ENCODE measurements at regions not wholly inside any gene's neighbourhood (a gene's known extent, or its start where the extent isn't known, plus 50 kb on each side); places are given as distances from the start of the nearest gene placed in this dataset.

DNA sequence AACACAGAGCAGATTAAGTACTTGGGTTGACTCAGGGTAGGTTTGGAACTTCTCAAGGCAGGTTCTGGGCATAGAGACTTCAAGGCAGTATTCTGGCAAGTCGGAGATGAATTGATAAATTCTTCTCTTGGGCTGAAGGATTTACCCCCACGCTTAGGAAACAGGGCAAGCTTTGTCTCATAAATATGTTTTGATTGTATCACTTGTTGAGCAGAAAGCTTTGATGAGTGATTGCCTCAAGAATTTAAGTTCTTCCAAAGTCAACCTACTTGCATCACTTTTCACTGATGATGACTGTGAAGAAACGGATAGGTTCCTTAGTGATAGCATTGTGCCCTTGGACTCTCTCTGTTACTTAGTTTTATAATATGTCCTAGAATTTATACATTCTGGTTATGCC is 258.6 kb upstream of the DACH1 start (continued):
- TF ChIP-seq MTA2 (IDR thresholded peaks at IDR 0.05; ENCODE audit: low read depth) (no peak), RCOR1 (conservative IDR thresholded peaks at IDR 0.05; ENCODE audit: low read depth, low read length) (no peak)

- RAD21 ChIA-PET (ENCODE audit: unreplicated experiment), result no interaction called here
- BruUV-seq (replicated peaks), result no TSS peak
- POLR2A ChIA-PET, result no interaction called here
- H3K36me3 ChIP-seq (ENCODE audit: control insufficient read depth in 2 of 2, insufficient read depth in 2 of 2, low read length in 1 of 2), result no peaks in the 10 kb centered on the region
- no peaks in the 10 kb centered on the region for H3K4me1 ChIP-seq (ENCODE audit: control insufficient read depth, insufficient read depth, low read length)
- H3K27me3 ChIP-seq (replicated peaks in 1 of 2; ENCODE audit: control insufficient read depth in 2 of 2, insufficient read depth in 2 of 2, low read length in 1 of 2), result no peaks in the 10 kb centered on the region
- intact Hi-C loops (cut with micrococcal nuclease; ENCODE audit: unreplicated experiment), result no loop called here
- WGBS (ENCODE audit: insufficient coverage, insufficient replicate concordance, low lambda C conversion rate, missing lambda C conversion rate), result 12% methylated on average over 3 of the region's 3 CpGs
- CTCF ChIA-PET, result no interaction called here
- SMC1A ChIA-PET (ENCODE audit: uncharacterized antibody, unreplicated experiment), result no interaction called here
- no peaks in the 10 kb centered on the region for H4K20me1 ChIP-seq (ENCODE audit: control insufficient read depth, insufficient read depth)
- no peak overlapping the region for H3K9ac ChIP-seq (ENCODE audit: control insufficient read depth, insufficient read depth, low read length)
- no peak overlapping the region for H3K27ac ChIP-seq (ENCODE audit: control insufficient read depth, insufficient read depth)
- no peak overlapping the region for H3K4me2 ChIP-seq (ENCODE audit: control insufficient read depth, insufficient read depth)
- H2AFZ ChIP-seq (ENCODE audit: control insufficient read depth, low read depth, low read length), result no peak overlapping the region
- H3K4me3 ChIP-seq, result no peak overlapping the region
- ATAC-seq (no peak), DNase-seq (ENCODE audit: low read depth, low spot score) (no peak), FAIRE-seq (no peak)
- in situ Hi-C loops (cut with MboI), result no loop called here
- H3K9me3 ChIP-seq (replicated peaks; ENCODE audit: control insufficient read depth, insufficient read depth, low read length), result no peaks in the 10 kb centered on the region
- no peaks in the 10 kb centered on the region for H3K79me2 ChIP-seq (ENCODE audit: control insufficient read depth, insufficient read depth, low read length)
- TF ChIP-seq, protein P1, sequence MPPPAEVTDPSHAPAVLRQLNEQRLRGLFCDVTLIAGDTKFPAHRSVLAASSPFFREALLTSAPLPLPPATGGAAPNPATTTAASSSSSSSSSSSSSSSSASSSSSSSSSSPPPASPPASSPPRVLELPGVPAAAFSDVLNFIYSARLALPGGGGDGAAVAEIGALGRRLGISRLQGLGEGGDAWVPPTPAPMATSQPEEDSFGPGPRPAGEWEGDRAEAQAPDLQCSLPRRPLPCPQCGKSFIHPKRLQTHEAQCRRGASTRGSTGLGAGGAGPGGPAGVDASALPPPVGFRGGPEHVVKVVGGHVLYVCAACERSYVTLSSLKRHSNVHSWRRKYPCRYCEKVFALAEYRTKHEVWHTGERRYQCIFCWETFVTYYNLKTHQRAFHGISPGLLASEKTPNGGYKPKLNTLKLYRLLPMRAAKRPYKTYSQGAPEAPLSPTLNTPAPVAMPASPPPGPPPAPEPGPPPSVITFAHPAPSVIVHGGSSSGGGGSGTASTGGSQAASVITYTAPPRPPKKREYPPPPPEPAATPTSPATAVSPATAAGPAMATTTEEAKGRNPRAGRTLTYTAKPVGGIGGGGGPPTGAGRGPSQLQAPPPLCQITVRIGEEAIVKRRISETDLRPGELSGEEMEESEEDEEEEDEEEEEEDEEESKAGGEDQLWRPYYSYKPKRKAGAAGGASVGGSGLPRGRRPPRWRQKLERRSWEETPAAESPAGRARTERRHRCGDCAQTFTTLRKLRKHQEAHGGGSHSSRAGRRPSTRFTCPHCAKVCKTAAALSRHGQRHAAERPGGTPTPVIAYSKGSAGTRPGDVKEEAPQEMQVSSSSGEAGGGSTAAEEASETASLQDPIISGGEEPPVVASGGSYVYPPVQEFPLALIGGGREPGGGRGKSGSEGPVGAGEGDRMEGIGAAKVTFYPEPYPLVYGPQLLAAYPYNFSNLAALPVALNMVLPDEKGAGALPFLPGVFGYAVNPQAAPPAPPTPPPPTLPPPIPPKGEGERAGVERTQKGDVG (CRISPR knock-in tag; IDR thresholded peaks at IDR 0.05), result no peak
- TF ChIP-seq RB1 (IDR thresholded peaks at IDR 0.05; ENCODE audit: borderline replicate concordance) (no peak), NRF1 (conservative IDR thresholded peaks at IDR 0.05; ENCODE audit: low read depth, low read length) (no peak), CBX3 (IDR thresholded peaks at IDR 0.05; ENCODE audit: borderline replicate concordance, low read depth) (no peak), MAX (IDR thresholded peaks at IDR 0.05; ENCODE audit: low read depth, low read length) (no peak), USF2 (IDR thresholded peaks at IDR 0.05; ENCODE audit: borderline replicate concordance, low read depth, low read length) (no peak), HDGF (IDR thresholded peaks at IDR 0.05) (no peak), ESRRA (IDR thresholded peaks at IDR 0.05; ENCODE audit: low read length) (no peak), SIN3A (IDR thresholded peaks at IDR 0.05; ENCODE audit: low read depth, low read length) (no peak)
- TF ChIP-seq, protein P2, sequence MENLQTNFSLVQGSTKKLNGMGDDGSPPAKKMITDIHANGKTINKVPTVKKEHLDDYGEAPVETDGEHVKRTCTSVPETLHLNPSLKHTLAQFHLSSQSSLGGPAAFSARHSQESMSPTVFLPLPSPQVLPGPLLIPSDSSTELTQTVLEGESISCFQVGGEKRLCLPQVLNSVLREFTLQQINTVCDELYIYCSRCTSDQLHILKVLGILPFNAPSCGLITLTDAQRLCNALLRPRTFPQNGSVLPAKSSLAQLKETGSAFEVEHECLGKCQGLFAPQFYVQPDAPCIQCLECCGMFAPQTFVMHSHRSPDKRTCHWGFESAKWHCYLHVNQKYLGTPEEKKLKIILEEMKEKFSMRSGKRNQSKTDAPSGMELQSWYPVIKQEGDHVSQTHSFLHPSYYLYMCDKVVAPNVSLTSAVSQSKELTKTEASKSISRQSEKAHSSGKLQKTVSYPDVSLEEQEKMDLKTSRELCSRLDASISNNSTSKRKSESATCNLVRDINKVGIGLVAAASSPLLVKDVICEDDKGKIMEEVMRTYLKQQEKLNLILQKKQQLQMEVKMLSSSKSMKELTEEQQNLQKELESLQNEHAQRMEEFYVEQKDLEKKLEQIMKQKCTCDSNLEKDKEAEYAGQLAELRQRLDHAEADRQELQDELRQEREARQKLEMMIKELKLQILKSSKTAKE (IDR thresholded peaks at IDR 0.05; ENCODE audit: low read depth, poor library complexity, severe bottlenecking), result no peak
- TF ChIP-seq, protein P3, sequence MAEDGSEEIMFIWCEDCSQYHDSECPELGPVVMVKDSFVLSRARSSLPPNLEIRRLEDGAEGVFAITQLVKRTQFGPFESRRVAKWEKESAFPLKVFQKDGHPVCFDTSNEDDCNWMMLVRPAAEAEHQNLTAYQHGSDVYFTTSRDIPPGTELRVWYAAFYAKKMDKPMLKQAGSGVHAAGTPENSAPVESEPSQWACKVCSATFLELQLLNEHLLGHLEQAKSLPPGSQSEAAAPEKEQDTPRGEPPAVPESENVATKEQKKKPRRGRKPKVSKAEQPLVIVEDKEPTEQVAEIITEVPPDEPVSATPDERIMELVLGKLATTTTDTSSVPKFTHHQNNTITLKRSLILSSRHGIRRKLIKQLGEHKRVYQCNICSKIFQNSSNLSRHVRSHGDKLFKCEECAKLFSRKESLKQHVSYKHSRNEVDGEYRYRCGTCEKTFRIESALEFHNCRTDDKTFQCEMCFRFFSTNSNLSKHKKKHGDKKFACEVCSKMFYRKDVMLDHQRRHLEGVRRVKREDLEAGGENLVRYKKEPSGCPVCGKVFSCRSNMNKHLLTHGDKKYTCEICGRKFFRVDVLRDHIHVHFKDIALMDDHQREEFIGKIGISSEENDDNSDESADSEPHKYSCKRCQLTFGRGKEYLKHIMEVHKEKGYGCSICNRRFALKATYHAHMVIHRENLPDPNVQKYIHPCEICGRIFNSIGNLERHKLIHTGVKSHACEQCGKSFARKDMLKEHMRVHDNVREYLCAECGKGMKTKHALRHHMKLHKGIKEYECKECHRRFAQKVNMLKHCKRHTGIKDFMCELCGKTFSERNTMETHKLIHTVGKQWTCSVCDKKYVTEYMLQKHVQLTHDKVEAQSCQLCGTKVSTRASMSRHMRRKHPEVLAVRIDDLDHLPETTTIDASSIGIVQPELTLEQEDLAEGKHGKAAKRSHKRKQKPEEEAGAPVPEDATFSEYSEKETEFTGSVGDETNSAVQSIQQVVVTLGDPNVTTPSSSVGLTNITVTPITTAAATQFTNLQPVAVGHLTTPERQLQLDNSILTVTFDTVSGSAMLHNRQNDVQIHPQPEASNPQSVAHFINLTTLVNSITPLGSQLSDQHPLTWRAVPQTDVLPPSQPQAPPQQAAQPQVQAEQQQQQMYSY (CRISPR knock-in tag; IDR thresholded peaks at IDR 0.05), result no peak
These were observed 255.8 kb upstream of the DACH1 start for GRCh38 chr13:72122661-72123255.
